ENCODE measurements at regions not wholly inside any gene's neighbourhood (a gene's known extent, or its start where the extent isn't known, plus 50 kb on each side); places are given as distances from the start of the nearest gene placed in this dataset.

GRCh38 chr4:156695163-156695562 lies 276.4 kb downstream of the PDGFC start:
- CTCF ChIA-PET, result no interaction called here
- no peak for ATAC-seq (ENCODE audit: low read depth)
- 84% methylated on average over 7 of the region's 7 CpGs for WGBS (ENCODE audit: insufficient coverage)

GRCh38 chr4:156694413-156694812 lies 277.2 kb downstream of the PDGFC start:
- Histone ChIP-seq H3K27ac (ENCODE audit: low read length in 2 of 2) (no peak overlapping the region), H2AFZ (ENCODE audit: insufficient read depth, low read depth, low read length, poor library complexity, severe bottlenecking) (no peak overlapping the region), H4K20me1 (ENCODE audit: control insufficient read depth, insufficient read depth, low read length, poor library complexity, severe bottlenecking) (no peaks in the 10 kb centered on the region), H3K4me1 (ENCODE audit: control insufficient read depth in 2 of 2, insufficient read depth in 2 of 2, low read length in 2 of 2) (no peaks in the 10 kb centered on the region), H3K4me2 (replicated peaks; ENCODE audit: low read depth, low read length, poor library complexity, severe bottlenecking) (no peak overlapping the region), H3K27me3 (replicated peaks in 1 of 4; ENCODE audit: control extremely low read depth in 1 of 4, control insufficient read depth in 3 of 4, insufficient read depth in 4 of 4, low read length in 3 of 4) (no peaks in the 10 kb centered on the region), H3K9ac (ENCODE audit: low read length) (no peak overlapping the region), H3K36me3 (replicated peaks in 1 of 2; ENCODE audit: control extremely low read depth in 1 of 2, control insufficient read depth in 1 of 2, extremely low read depth in 1 of 2, insufficient read depth in 2 of 2, low read length in 1 of 2) (no peaks in the 10 kb centered on the region), H3K4me3 (ENCODE audit: control extremely low read depth in 1 of 5, extremely low read depth in 1 of 5, insufficient read depth in 1 of 5, low read depth in 2 of 5, low read length in 4 of 5) (no peak overlapping the region), H3K79me2 (ENCODE audit: control insufficient read depth, insufficient read depth, low read length) (no peaks in the 10 kb centered on the region), H3K9me3 (ENCODE audit: control extremely low read depth in 1 of 3, control insufficient read depth in 2 of 3, insufficient read depth in 1 of 3, low read length in 2 of 3) (no peaks in the 10 kb centered on the region)
- Mint-ChIP-seq H3K9me3 (ENCODE audit: insufficient read depth) (no peaks in the 10 kb centered on the region), H3K27ac (no peak overlapping the region), H3K4me1 (no peaks in the 10 kb centered on the region), H3K27me3 (no peaks in the 10 kb centered on the region), H3K4me3 (no peak overlapping the region)
- ATAC-seq (ENCODE audit: low read depth) (no peak), DNase-seq (no peak)
- 90% methylated on average over 2 of the region's 3 CpGs for WGBS (ENCODE audit: insufficient coverage)
- TF ChIP-seq EZH2 (IDR thresholded peaks at IDR 0.05; ENCODE audit: borderline replicate concordance, insufficient read depth, low read depth, low read length, poor library complexity, severe bottlenecking), result no peak
- TF ChIP-seq CTCF (IDR thresholded peaks at IDR 0.05), result no peak
- ChIA-PET POLR2A (no interaction called here), CTCF (no interaction called here)
- intact Hi-C loops (cut with micrococcal nuclease), result no loop called here

More at GRCh38 chr4:156695163-156695562, 276.4 kb downstream of the PDGFC start:
- TF ChIP-seq CTCF (IDR thresholded peaks at IDR 0.05), result no peak
- TF ChIP-seq EZH2 (IDR thresholded peaks at IDR 0.05; ENCODE audit: borderline replicate concordance, insufficient read depth, low read depth, low read length, poor library complexity, severe bottlenecking), result no peak
- Histone ChIP-seq H3K27ac (ENCODE audit: low read length in 2 of 2) (no peak overlapping the region), H3K9ac (ENCODE audit: low read length) (no peak overlapping the region), H3K36me3 (replicated peaks in 1 of 2; ENCODE audit: control extremely low read depth in 1 of 2, control insufficient read depth in 1 of 2, extremely low read depth in 1 of 2, insufficient read depth in 2 of 2, low read length in 1 of 2) (no peaks in the 10 kb centered on the region), H3K4me2 (replicated peaks; ENCODE audit: low read depth, low read length, poor library complexity, severe bottlenecking) (no peak overlapping the region), H3K4me3 (ENCODE audit: control extremely low read depth in 1 of 5, extremely low read depth in 1 of 5, insufficient read depth in 1 of 5, low read depth in 2 of 5, low read length in 4 of 5) (no peak overlapping the region), H4K20me1 (ENCODE audit: control insufficient read depth, insufficient read depth, low read length, poor library complexity, severe bottlenecking) (no peaks in the 10 kb centered on the region), H3K4me1 (ENCODE audit: control insufficient read depth in 2 of 2, insufficient read depth in 2 of 2, low read length in 2 of 2) (no peaks in the 10 kb centered on the region), H2AFZ (ENCODE audit: insufficient read depth, low read depth, low read length, poor library complexity, severe bottlenecking) (no peak overlapping the region), H3K79me2 (ENCODE audit: control insufficient read depth, insufficient read depth, low read length) (no peaks in the 10 kb centered on the region), H3K27me3 (replicated peaks in 1 of 4; ENCODE audit: control extremely low read depth in 1 of 4, control insufficient read depth in 3 of 4, insufficient read depth in 4 of 4, low read length in 3 of 4) (no peaks in the 10 kb centered on the region), H3K9me3 (ENCODE audit: control extremely low read depth in 1 of 3, control insufficient read depth in 2 of 3, insufficient read depth in 1 of 3, low read length in 2 of 3) (no peaks in the 10 kb centered on the region)
- Mint-ChIP-seq H3K27me3 (no peaks in the 10 kb centered on the region), H3K4me3 (no peak overlapping the region), H3K27ac (no peak overlapping the region), H3K9me3 (ENCODE audit: insufficient read depth) (no peaks in the 10 kb centered on the region), H3K4me1 (no peaks in the 10 kb centered on the region)
- intact Hi-C loops (cut with micrococcal nuclease), result no loop called here
- DNase-seq, result no peak
- POLR2A ChIA-PET, result no interaction called here

All from B cell (primary cell).